GM23248 (cell line): ENCODE measurements at regions not wholly inside any gene's neighbourhood (a gene's known extent, or its start where the extent isn't known, plus 50 kb on each side); places are given as distances from the start of the nearest gene placed in this dataset.
"Not testable (repeated sequence)": the region's sequence is repeated elsewhere in the genome, so short reads cannot be mapped to it uniquely, and the experiment has no call there.

Source experiments
- EZH2 ChIP-seq: fragments of 200-600 bp; sonication (generic); IDR thresholded peaks from 2 replicates; pipeline ENCODE4 v1.6.1; 2018; ENCODE audit warnings: antibody characterized with exemption, mild to moderate bottlenecking; ENCODE audit not compliant: insufficient read depth, poor library complexity, severe bottlenecking
- EZH2phosphoT487 ChIP-seq: fragments of 200-600 bp; sonication (generic); IDR thresholded peaks from 2 replicates; pipeline ENCODE4 v1.6.1; 2018; ENCODE audit warnings: antibody characterized with exemption, moderate library complexity, mild to moderate bottlenecking, low read depth; ENCODE audit not compliant: insufficient read depth

GRCh38 chr9:67362325-67362724 is 370.0 kb upstream of the SPATA31A3 start:
- TF ChIP-seq EZH2, EZH2phosphoT487: not testable (repeated sequence)
